IMR-90 (cell line): ENCODE measurements at regions not wholly inside any gene's neighbourhood (a gene's known extent, or its start where the extent isn't known, plus 50 kb on each side); places are given as distances from the start of the nearest gene placed in this dataset.

ENCODE experiments used
- ATAC-seq: fragments of 200-7000 bp; cut with Tn5 transposase; 2 replicates; pipeline ENCODE4 v1.9.1; 2020; ENCODE audit warnings: low read depth, mild to moderate bottlenecking, moderate library complexity
- BruUV-seq: library from RNA; stranded (reverse); fragments of 400-500 nt; replicated peaks from 2 replicates; lab custom pipeline; 2021; lab: Mats Ljungman, UMichigan
- CTCF ChIA-PET: fragments of 300-600 bp; formaldehyde crosslinking; extraction: SDS; loops from one replicate; lab custom pipeline; 2021; ENCODE audit warnings: antibody characterized with exemption; lab: Yijun Ruan, JAX
- POLR2A ChIA-PET: fragments of 300-600 bp; sonication (Branson Sonifier 250); formaldehyde crosslinking; loops from one replicate; lab custom pipeline; 2022; ENCODE audit warnings: antibody characterized with exemption; ENCODE audit not compliant: unreplicated experiment; lab: Charles Lee
- DNase-seq: peaks from one replicate; pipeline ENCODE4 v3.0.0; 2013
- H2AFZ ChIP-seq: replicated peaks from 2 replicates; pipeline ENCODE3; 2013; ENCODE audit warnings: low read length, mild to moderate bottlenecking; ENCODE audit not compliant: poor library complexity
- H2AK5ac ChIP-seq: 2 replicates; pipeline ENCODE4 v1.6.1; 2013; ENCODE audit warnings: low read depth, low read length, inconsistent platforms
- H2AK9ac ChIP-seq: replicated peaks from 2 replicates; pipeline ENCODE3; 2013; ENCODE audit warnings: mild to moderate bottlenecking, low read depth, low read length, moderate library complexity; ENCODE audit not compliant: poor library complexity
- H2BK120ac ChIP-seq: 2 replicates; pipeline ENCODE4 v1.6.1; 2013; ENCODE audit warnings: low read depth, low read length, inconsistent platforms
- H2BK15ac ChIP-seq: 3 replicates; pipeline ENCODE4 v1.6.1; 2013; ENCODE audit warnings: low read depth, low read length, inconsistent platforms
- H2BK20ac ChIP-seq: 2 replicates; pipeline ENCODE4 v1.6.1; 2013; ENCODE audit warnings: low read depth, mild to moderate bottlenecking, inconsistent platforms, low read length, moderate library complexity
- H2BK5ac ChIP-seq: 2 replicates; pipeline ENCODE4 v1.6.1; 2013; ENCODE audit warnings: mild to moderate bottlenecking, low read depth, low read length, inconsistent platforms; ENCODE audit not compliant: poor library complexity, severe bottlenecking
- H3K14ac ChIP-seq: replicated peaks from 2 replicates; pipeline ENCODE4 v1.6.1; 2013; ENCODE audit warnings: low read depth, low read length, inconsistent platforms
- H3K18ac ChIP-seq: 2 replicates; pipeline ENCODE4 v1.6.1; 2013; ENCODE audit warnings: low read depth, low read length, control low read depth
- H3K23ac ChIP-seq: 2 replicates; pipeline ENCODE4 v1.6.1; 2013; ENCODE audit warnings: low read depth, low read length, inconsistent platforms
- H3K27ac ChIP-seq: 2 replicates; pipeline ENCODE4 v1.5.1; 2013; ENCODE audit warnings: mild to moderate bottlenecking, control low read depth, low read length; ENCODE audit not compliant: insufficient read depth
- H3K27me3 ChIP-seq: 2 replicates; pipeline ENCODE4 v1.6.1; 2013; ENCODE audit warnings: low read length; ENCODE audit not compliant: control insufficient read depth, insufficient read depth
- H3K36me3 ChIP-seq: 2 replicates; pipeline ENCODE4 v1.6.1; 2013; ENCODE audit warnings: low read length, mixed read lengths; ENCODE audit not compliant: control insufficient read depth, insufficient read depth
- H3K4ac ChIP-seq: 2 replicates; pipeline ENCODE4 v1.6.1; 2013; ENCODE audit warnings: low read depth, low read length, inconsistent platforms
- H3K4me1 ChIP-seq: 2 replicates; pipeline ENCODE4 v1.6.1; 2013; ENCODE audit warnings: low read length, mixed read lengths; ENCODE audit not compliant: control insufficient read depth, insufficient read depth
- H3K4me2 ChIP-seq: 2 replicates; pipeline ENCODE4 v1.6.1; 2013; ENCODE audit warnings: low read depth, mild to moderate bottlenecking, control low read depth, low read length, moderate library complexity
- H3K4me3 ChIP-seq: 2 replicates; pipeline ENCODE4 v1.5.1; 2013; ENCODE audit warnings: low read depth, mild to moderate bottlenecking, control low read depth, low read length, moderate library complexity; ENCODE audit not compliant: insufficient read depth
- H3K56ac ChIP-seq: 2 replicates; pipeline ENCODE4 v1.6.1; 2013; ENCODE audit warnings: low read length, inconsistent platforms; ENCODE audit not compliant: insufficient read depth; ENCODE audit errors: extremely low read depth
- H3K79me1 ChIP-seq, 2 experiments: 2 replicates each; pipeline ENCODE4 v1.6.1; 2013; ENCODE audit warnings: low read length in 2 of 2, inconsistent platforms in 1 of 2, low read depth in 1 of 2
- H3K9ac ChIP-seq: 2 replicates; pipeline ENCODE4 v1.6.1; 2013; ENCODE audit warnings: low read depth, low read length, control low read depth
- H3K9me1 ChIP-seq: 2 replicates; pipeline ENCODE4 v1.6.1; 2013; ENCODE audit warnings: low read length, inconsistent platforms; ENCODE audit not compliant: insufficient read depth
- H3K9me3 ChIP-seq: 2 replicates; pipeline ENCODE4 v1.6.1; 2013; ENCODE audit warnings: low read length; ENCODE audit not compliant: control insufficient read depth, insufficient read depth
- H4K20me1 ChIP-seq: 2 replicates; pipeline ENCODE4 v1.6.1; 2013; ENCODE audit warnings: low read length, inconsistent platforms; ENCODE audit not compliant: insufficient read depth
- H4K5ac ChIP-seq: 2 replicates; pipeline ENCODE4 v1.6.1; 2013; ENCODE audit warnings: mild to moderate bottlenecking, low read depth, low read length, control low read depth
- H4K8ac ChIP-seq, 2 experiments: 2 replicates each; pipeline ENCODE4 v1.6.1; 2013; ENCODE audit warnings: low read depth in 2 of 2, low read length in 2 of 2, control low read depth in 1 of 2, inconsistent platforms in 1 of 2
- H4K91ac ChIP-seq: 2 replicates; pipeline ENCODE4 v1.6.1; 2013; ENCODE audit warnings: low read depth, low read length, inconsistent platforms; ENCODE audit not compliant: insufficient read depth
- BHLHE40 ChIP-seq: fragments of 150-350 bp; IDR thresholded peaks from 2 replicates; pipeline ENCODE4 v1.6.1; 2016; ENCODE audit warnings: mild to moderate bottlenecking, low read depth, low read length
- CEBPB ChIP-seq: IDR thresholded peaks from 2 replicates; pipeline ENCODE4 v1.6.1; 2012; ENCODE audit warnings: low read depth, low read length, improper control_type of control experiment
- CHD1 ChIP-seq: IDR thresholded peaks from 2 replicates; pipeline ENCODE4 v1.6.1; 2012; ENCODE audit warnings: low read depth, low read length, improper control_type of control experiment
- ELK1 ChIP-seq: fragments of 150-350 bp; IDR thresholded peaks from 2 replicates; pipeline ENCODE4 v1.6.1; 2016; ENCODE audit warnings: low read depth, mild to moderate bottlenecking, low read length, moderate library complexity, borderline replicate concordance
- FOS ChIP-seq: fragments of 150-350 bp; IDR thresholded peaks from 2 replicates; pipeline ENCODE4 v1.6.1; 2016; ENCODE audit warnings: low read depth, low read length
- MAFK ChIP-seq: IDR thresholded peaks from 2 replicates; pipeline ENCODE4 v1.6.1; 2012; ENCODE audit warnings: low read depth, low read length, improper control_type of control experiment
- MAZ ChIP-seq: IDR thresholded peaks from 2 replicates; pipeline ENCODE4 v1.6.1; 2012; ENCODE audit warnings: low read depth, mild to moderate bottlenecking, low read length, improper control_type of control experiment, moderate library complexity, borderline replicate concordance
- MXI1 ChIP-seq: IDR thresholded peaks from 2 replicates; pipeline ENCODE4 v1.6.1; 2012; ENCODE audit warnings: low read depth, mild to moderate bottlenecking, low read length, moderate library complexity, borderline replicate concordance
- NFE2L2 ChIP-seq: fragments of 150-350 bp; IDR thresholded peaks from 2 replicates; pipeline ENCODE4 v1.6.1; 2016; ENCODE audit warnings: low read depth, mild to moderate bottlenecking, low read length
- POLR2A ChIP-seq: IDR thresholded peaks from 2 replicates; pipeline ENCODE4 v1.6.1; 2012; ENCODE audit warnings: mild to moderate bottlenecking, low read depth, low read length
- RAD21 ChIP-seq: IDR thresholded peaks from 2 replicates; pipeline ENCODE4 v1.6.1; 2012; ENCODE audit warnings: low read length, improper control_type of control experiment
- RCOR1 ChIP-seq: IDR thresholded peaks from 2 replicates; pipeline ENCODE4 v1.6.1; 2012; ENCODE audit warnings: mild to moderate bottlenecking, low read length, improper control_type of control experiment; ENCODE audit not compliant: insufficient replicate concordance
- RFX5 ChIP-seq: IDR thresholded peaks from 2 replicates; pipeline ENCODE4 v1.8.0; 2012; ENCODE audit warnings: low read depth, mild to moderate bottlenecking, low read length, moderate library complexity
- SMC3 ChIP-seq: fragments of 150-350 bp; IDR thresholded peaks from 2 replicates; pipeline ENCODE4 v1.6.1; 2016; ENCODE audit warnings: low read depth, mild to moderate bottlenecking, antibody characterized with exemption, low read length, moderate library complexity
- WGBS, 2 experiments: methylation state at CpG; one replicate each; pipeline versions ENCODE4 v1.1.5 to v1.1.7; 2013; ENCODE audit warnings: missing lambda C conversion rate in 2 of 2; ENCODE audit not compliant: insufficient read length in 1 of 2; ENCODE audit errors: extremely low coverage in 2 of 2; 5-methylcytosine and 5-hydroxymethylcytosine counted together
- dilution Hi-C: fragments of 300-500 bp; cut with HindIII; formaldehyde crosslinking; loops from one replicate; pipeline ENCODE4 v1.14.3; 2018; ENCODE audit warnings: low sequenced_read_pairs; ENCODE audit not compliant: unreplicated experiment
- in situ Hi-C: fragments of 300-500 bp; cut with MboI; formaldehyde crosslinking; loops from 3 replicates; pipeline ENCODE4 v1.14.3; 2019; ENCODE audit warnings: low sequenced_read_pairs, inconsistent platforms, mixed read lengths
- intact Hi-C: fragments of 100-400 bp; cut with micrococcal nuclease; formaldehyde crosslinking; loops from 2 replicates; pipeline ENCODE4 v1.10.0; 2022
- TF ChIP-seq, protein P1 (sequence below): conservative IDR thresholded peaks from 2 replicates; pipeline ENCODE4 v1.5.1; 2012; ENCODE audit warnings: mild to moderate bottlenecking, low read depth, low read length, improper control_type of control experiment

GRCh38 chr2:129929321-129930290 is 49.9 kb upstream of the RAB6C start:
- Histone ChIP-seq H3K9me1 (no peaks in the 10 kb centered on the region), H3K27me3 (no peaks in the 10 kb centered on the region), H3K27ac (no peak overlapping the region), H3K18ac (no peak overlapping the region), H3K56ac (no peak overlapping the region), H2BK20ac (no peak overlapping the region), H3K79me1 (no peaks in the 10 kb centered on the region), H2BK5ac (no peak overlapping the region), H3K4me2 (no peak overlapping the region), H2BK15ac (no peak overlapping the region), H3K4me3 (no peak overlapping the region), H3K36me3 (no peaks in the 10 kb centered on the region), H2AK9ac (no peak overlapping the region), H4K91ac (no peak overlapping the region), H4K20me1 (no peaks in the 10 kb centered on the region), H3K4ac (no peak overlapping the region), H2BK120ac (no peak overlapping the region), H3K23ac (no peak overlapping the region), H3K4me1 (no peaks in the 10 kb centered on the region), H3K14ac (no peak overlapping the region), H2AFZ (no peak overlapping the region), H2AK5ac (no peak overlapping the region), H4K8ac (no peak overlapping the region), H3K9me3 (no peaks in the 10 kb centered on the region), H3K9ac (no peak overlapping the region), H4K5ac (no peak overlapping the region)
- intact Hi-C loops (no loop called here), dilution Hi-C loops (no loop called here), in situ Hi-C loops (no loop called here)
- no TSS peak for BruUV-seq
- POLR2A ChIA-PET, result no interaction called here
- no peak for DNase-seq
- 60% methylated on average over 2 of the region's 13 CpGs; no CpG with 5 or more reads in 1 of the 2 experiments for WGBS, 2 experiments
- ATAC-seq, result no peak
- CTCF ChIA-PET, result interaction anchor here (0.6 kb wide), 1 partner anchor 367 kb away, joined by 3 read pairs; no protein-coding TSS in a partner anchor
- TF ChIP-seq BHLHE40 (no peak), RCOR1 (no peak), RAD21 (no peak), RFX5 (no peak), MAZ (no peak), CHD1 (no peak), MAFK (no peak), FOS (no peak), NFE2L2 (no peak), CEBPB (no peak), MXI1 (no peak), SMC3 (no peak), ELK1 (no peak), POLR2A (no peak)
- TF ChIP-seq, protein P1, sequence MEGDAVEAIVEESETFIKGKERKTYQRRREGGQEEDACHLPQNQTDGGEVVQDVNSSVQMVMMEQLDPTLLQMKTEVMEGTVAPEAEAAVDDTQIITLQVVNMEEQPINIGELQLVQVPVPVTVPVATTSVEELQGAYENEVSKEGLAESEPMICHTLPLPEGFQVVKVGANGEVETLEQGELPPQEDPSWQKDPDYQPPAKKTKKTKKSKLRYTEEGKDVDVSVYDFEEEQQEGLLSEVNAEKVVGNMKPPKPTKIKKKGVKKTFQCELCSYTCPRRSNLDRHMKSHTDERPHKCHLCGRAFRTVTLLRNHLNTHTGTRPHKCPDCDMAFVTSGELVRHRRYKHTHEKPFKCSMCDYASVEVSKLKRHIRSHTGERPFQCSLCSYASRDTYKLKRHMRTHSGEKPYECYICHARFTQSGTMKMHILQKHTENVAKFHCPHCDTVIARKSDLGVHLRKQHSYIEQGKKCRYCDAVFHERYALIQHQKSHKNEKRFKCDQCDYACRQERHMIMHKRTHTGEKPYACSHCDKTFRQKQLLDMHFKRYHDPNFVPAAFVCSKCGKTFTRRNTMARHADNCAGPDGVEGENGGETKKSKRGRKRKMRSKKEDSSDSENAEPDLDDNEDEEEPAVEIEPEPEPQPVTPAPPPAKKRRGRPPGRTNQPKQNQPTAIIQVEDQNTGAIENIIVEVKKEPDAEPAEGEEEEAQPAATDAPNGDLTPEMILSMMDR, result no peak
